Pancreas (tissue), 10 donors: ENCODE measurements at regions not wholly inside any gene's neighbourhood (a gene's known extent, or its start where the extent isn't known, plus 50 kb on each side); places are given as distances from the start of the nearest gene placed in this dataset.

Experiments used
- ATAC-seq, 4 donors: fragments of 200-7000 bp; cut with Tn5 transposase; one replicate each; pipeline versions ENCODE4 v1.8.0 to v1.9.1; 2020; ENCODE audit warnings: mild to moderate bottlenecking in 4 of 4, moderate library complexity in 4 of 4
- DNase-seq, 6 donors: peaks; one replicate each; pipeline ENCODE4 v3.0.0-alpha.2; 2020
- FAIRE-seq: peaks from 2 replicates; lab custom pipeline; 2012; peaks lifted over from hg19 to GRCh38; lab: Jason Lieb, UNC
- H3K27ac ChIP-seq, 4 donors: fragments of 200-600 bp; sonication (generic); 1 replicate in 3 of 4; 2 replicates in 1 of 4; pipeline versions ENCODE4 v1.5.0 to v1.8.0; 2020
- H3K27me3 ChIP-seq, 4 donors: fragments of 200-600 bp; one replicate each; pipeline ENCODE4 v1.8.0; 2021
- H3K36me3 ChIP-seq, 3 donors: fragments of 200-600 bp; sonication (generic) in 1 of 3; one replicate each; pipeline versions ENCODE4 v1.5.0 to v1.8.0; 2020 to 2021
- H3K4me1 ChIP-seq, 3 donors: fragments of 200-600 bp; one replicate each; pipeline ENCODE4 v1.8.0; 2021
- H3K4me3 ChIP-seq, 4 donors: fragments of 200-600 bp; sonication (generic) in 2 of 4; one replicate each; pipeline versions ENCODE4 v1.5.0 to v1.8.0; 2020 to 2021
- H3K9me3 ChIP-seq, 4 donors: fragments of 200-600 bp; one replicate each; pipeline ENCODE4 v1.8.0; 2021
- CTCF ChIP-seq, 4 donors: fragments of 200-600 bp; sonication (generic) in 3 of 4; IDR thresholded peaks; one replicate each; pipeline versions ENCODE4 v1.5.0 to v1.8.0; 2021; ENCODE audit warnings: antibody characterized with exemption in 4 of 4
- WGBS, 2 donors: extraction: QIAGEN DNeasy Blood & Tissue Kit; methylation state at CpG; one replicate each; pipeline ENCODE4 v1.1.7; 2013; 5-methylcytosine and 5-hydroxymethylcytosine counted together
- intact Hi-C, 3 donors: fragments of 100-400 bp; cut with DNase I; formaldehyde crosslinking; loops; one replicate each; pipeline versions ENCODE4 v1.11.1 to v1.14.2; 2022
- donor health status: healthy with polysubstance abuse.
- donor health status: DM: no; HTN: no; CAD: no; lungs with moderate emphysema.
- donor health status: DM: no; HTN: no; CAD: no.
- donor health status: control.
- donor health status: control.
- donor health status: Bipolar disorder and iron deficiency.
- donor health status: DM: yes; HTN: yes; CAD: no.
- donor health status: DM: no; HTN: no; CAD: no.
- donor health status: DM: no; HTN: no; CAD: no.
- donor health status: DM: yes; HTN: yes; CAD: no.

GRCh38 chr6:153594871-153595270 lies 444.2 kb upstream of the OPRM1 start:
- H3K4me3 ChIP-seq, result no peak overlapping the region
- H3K27ac ChIP-seq, result no peak overlapping the region
- 62 to 79% methylated on average over 1 of the region's 1 CpG for WGBS, 2 donors
- ATAC-seq, result no peak
- intact Hi-C loops, result no loop called here
- H3K36me3 ChIP-seq, result no peaks in the 10 kb centered on the region
- no peak for TF ChIP-seq CTCF (IDR thresholded peaks at IDR 0.05)
- no peak for FAIRE-seq
- H3K27me3 ChIP-seq, result no peaks in the 10 kb centered on the region
- no peaks in the 10 kb centered on the region for H3K4me1 ChIP-seq
- DNase-seq, result no peak
- no peaks in the 10 kb centered on the region for H3K9me3 ChIP-seq

GRCh38 chr6:153591159-153591558 lies 447.9 kb upstream of the OPRM1 start:
- intact Hi-C loops, result no loop called here
- TF ChIP-seq CTCF (IDR thresholded peaks at IDR 0.05), result no peak
- DNase-seq (no peak), ATAC-seq (no peak), FAIRE-seq (no peak)
- H3K27ac ChIP-seq, result no peak overlapping the region
- H3K9me3 ChIP-seq, result no peaks in the 10 kb centered on the region
- no peaks in the 10 kb centered on the region for H3K27me3 ChIP-seq
- H3K36me3 ChIP-seq, result no peaks in the 10 kb centered on the region
- H3K4me3 ChIP-seq, result no peak overlapping the region
- no peaks in the 10 kb centered on the region for H3K4me1 ChIP-seq

- no peak for TF ChIP-seq CTCF (IDR thresholded peaks at IDR 0.05)
- ATAC-seq (no peak), DNase-seq (no peak), FAIRE-seq (no peak)
- Histone ChIP-seq H3K4me3 (no peak overlapping the region), H3K36me3 (no peaks in the 10 kb centered on the region), H3K9me3 (no peaks in the 10 kb centered on the region), H3K27ac (no peak overlapping the region), H3K27me3 (no peaks in the 10 kb centered on the region), H3K4me1 (no peaks in the 10 kb centered on the region)
- intact Hi-C loops, result no loop called here
Observed at GRCh38 chr6:153590411-153590810, 448.6 kb upstream of the OPRM1 start.

GRCh38 chr6:153588330-153588729 lies 450.7 kb upstream of the OPRM1 start:
- Histone ChIP-seq H3K36me3 (no peaks in the 10 kb centered on the region), H3K27ac (no peak overlapping the region), H3K4me3 (no peak overlapping the region), H3K4me1 (no peaks in the 10 kb centered on the region), H3K27me3 (no peaks in the 10 kb centered on the region), H3K9me3 (no peaks in the 10 kb centered on the region)
- DNase-seq (no peak), FAIRE-seq (no peak), ATAC-seq (no peak)
- intact Hi-C loops, result no loop called here
- 68 to 76% methylated on average over 3 of the region's 3 CpGs for WGBS, 2 donors
- no peak for TF ChIP-seq CTCF (IDR thresholded peaks at IDR 0.05)

- FAIRE-seq (no peak), ATAC-seq (no peak), DNase-seq (no peak)
- H3K4me1 ChIP-seq, result no peaks in the 10 kb centered on the region
- WGBS, 2 donors, result 47 to 49% methylated on average over 2 of the region's 2 CpGs
- H3K36me3 ChIP-seq, result no peaks in the 10 kb centered on the region
- H3K4me3 ChIP-seq, result no peak overlapping the region
- no peaks in the 10 kb centered on the region for H3K9me3 ChIP-seq
- intact Hi-C loops, result no loop called here
- no peak overlapping the region for H3K27ac ChIP-seq
- no peaks in the 10 kb centered on the region for H3K27me3 ChIP-seq
- TF ChIP-seq CTCF (IDR thresholded peaks at IDR 0.05), result no peak
Observed at GRCh38 chr6:153583685-153584084, 452.6 kb upstream of the RGS17 start.
